ENCODE measurements at regions not wholly inside any gene's neighbourhood (a gene's known extent, or its start where the extent isn't known, plus 50 kb on each side); places are given as distances from the start of the nearest gene placed in this dataset.

DNA sequence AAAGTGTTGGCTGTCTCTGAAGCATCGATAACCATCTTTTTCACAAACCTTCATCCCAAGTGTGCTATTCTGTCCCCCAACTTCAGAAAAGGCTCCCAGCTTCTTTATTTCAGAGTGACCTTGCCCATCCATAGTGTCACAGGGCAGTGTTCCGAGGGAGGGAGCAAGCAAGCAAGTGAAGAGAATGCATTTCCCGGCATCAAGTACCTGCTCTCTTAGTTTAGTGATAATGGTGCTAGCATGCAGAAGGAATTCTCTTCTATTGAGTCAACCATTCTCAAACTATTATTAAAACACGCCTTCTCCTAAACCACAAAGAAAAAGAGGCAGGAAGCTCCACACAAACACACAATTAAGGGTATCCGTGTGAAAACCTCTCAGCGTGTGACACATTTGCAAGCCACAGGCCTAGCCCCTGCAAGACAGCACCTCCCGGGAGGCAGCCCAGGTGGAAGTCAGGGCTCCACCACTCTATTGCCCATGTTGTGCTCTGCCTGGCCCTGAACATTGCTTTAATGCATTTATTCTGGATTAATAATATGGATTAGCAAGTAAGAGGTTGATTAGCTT lies 504.9 kb downstream of the GALR1 start:
- ATAC-seq, result no peak
- intact Hi-C loops (cut with DNase I, micrococcal nuclease), result no loop called here
- Histone ChIP-seq H3K9me3 (no peaks in the 10 kb centered on the region), H3K4me3 (no peak overlapping the region), H3K4me1 (ENCODE audit: low read depth) (no peaks in the 10 kb centered on the region), H3K36me3 (ENCODE audit: low read depth) (no peaks in the 10 kb centered on the region)
- TF ChIP-seq, protein P1, sequence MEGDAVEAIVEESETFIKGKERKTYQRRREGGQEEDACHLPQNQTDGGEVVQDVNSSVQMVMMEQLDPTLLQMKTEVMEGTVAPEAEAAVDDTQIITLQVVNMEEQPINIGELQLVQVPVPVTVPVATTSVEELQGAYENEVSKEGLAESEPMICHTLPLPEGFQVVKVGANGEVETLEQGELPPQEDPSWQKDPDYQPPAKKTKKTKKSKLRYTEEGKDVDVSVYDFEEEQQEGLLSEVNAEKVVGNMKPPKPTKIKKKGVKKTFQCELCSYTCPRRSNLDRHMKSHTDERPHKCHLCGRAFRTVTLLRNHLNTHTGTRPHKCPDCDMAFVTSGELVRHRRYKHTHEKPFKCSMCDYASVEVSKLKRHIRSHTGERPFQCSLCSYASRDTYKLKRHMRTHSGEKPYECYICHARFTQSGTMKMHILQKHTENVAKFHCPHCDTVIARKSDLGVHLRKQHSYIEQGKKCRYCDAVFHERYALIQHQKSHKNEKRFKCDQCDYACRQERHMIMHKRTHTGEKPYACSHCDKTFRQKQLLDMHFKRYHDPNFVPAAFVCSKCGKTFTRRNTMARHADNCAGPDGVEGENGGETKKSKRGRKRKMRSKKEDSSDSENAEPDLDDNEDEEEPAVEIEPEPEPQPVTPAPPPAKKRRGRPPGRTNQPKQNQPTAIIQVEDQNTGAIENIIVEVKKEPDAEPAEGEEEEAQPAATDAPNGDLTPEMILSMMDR (IDR thresholded peaks at IDR 0.05), result no peak
- no peak for DNase-seq

DNA sequence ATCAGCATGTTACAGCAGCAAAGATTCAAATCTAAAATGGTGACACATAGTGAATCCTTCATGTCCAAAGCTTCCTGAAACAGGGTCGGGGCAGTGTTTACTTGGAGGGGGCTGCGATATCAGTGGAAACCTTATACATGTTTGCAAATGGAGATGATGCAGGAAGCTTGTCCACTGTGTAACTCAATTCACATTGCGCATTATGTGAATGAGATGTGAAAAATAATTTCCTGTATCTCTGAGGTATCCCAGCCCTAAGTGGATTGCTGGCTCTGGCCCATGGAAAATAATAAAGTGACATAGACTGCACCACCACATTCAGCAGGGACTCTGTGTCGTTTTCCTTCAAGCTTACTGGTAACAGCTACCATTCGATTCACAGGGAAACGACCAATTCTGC lies 505.5 kb downstream of the GALR1 start:
- no peaks in the 10 kb centered on the region for H3K4me1 ChIP-seq (ENCODE audit: low read depth)
- H3K9me3 ChIP-seq, result no peaks in the 10 kb centered on the region
- intact Hi-C loops (cut with DNase I, micrococcal nuclease), result no loop called here
- H3K36me3 ChIP-seq (ENCODE audit: low read depth), result no peaks in the 10 kb centered on the region
- DNase-seq (no peak), ATAC-seq (no peak)
- H3K4me3 ChIP-seq, result no peak overlapping the region
- TF ChIP-seq, protein P1 (IDR thresholded peaks at IDR 0.05), result no peak

DNA sequence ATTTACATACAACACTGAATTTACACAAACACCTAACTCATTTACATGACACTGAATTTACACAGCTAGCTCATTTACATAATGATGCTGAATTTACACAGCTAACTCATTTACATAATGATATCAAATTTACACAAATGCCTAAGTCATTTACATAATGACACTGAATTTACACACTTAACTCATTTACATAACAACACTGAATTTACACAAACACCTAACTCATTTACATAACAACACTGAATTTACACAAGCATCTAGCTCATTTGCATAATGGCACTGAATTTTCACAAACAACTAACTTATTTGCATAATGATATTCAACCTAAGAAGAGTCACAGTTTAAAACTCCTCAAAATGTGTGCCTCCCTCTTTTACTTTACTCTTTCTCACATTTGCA lies 511.7 kb downstream of the GALR1 start:
- no peak overlapping the region for H3K4me3 ChIP-seq
- ATAC-seq (no peak), DNase-seq (no peak)
- no peaks in the 10 kb centered on the region for H3K36me3 ChIP-seq (ENCODE audit: low read depth)
- no peaks in the 10 kb centered on the region for H3K4me1 ChIP-seq (ENCODE audit: low read depth)
- no peaks in the 10 kb centered on the region for H3K9me3 ChIP-seq
- TF ChIP-seq, protein P1 (IDR thresholded peaks at IDR 0.05), result no peak
- intact Hi-C loops (cut with DNase I, micrococcal nuclease), result no loop called here

DNA sequence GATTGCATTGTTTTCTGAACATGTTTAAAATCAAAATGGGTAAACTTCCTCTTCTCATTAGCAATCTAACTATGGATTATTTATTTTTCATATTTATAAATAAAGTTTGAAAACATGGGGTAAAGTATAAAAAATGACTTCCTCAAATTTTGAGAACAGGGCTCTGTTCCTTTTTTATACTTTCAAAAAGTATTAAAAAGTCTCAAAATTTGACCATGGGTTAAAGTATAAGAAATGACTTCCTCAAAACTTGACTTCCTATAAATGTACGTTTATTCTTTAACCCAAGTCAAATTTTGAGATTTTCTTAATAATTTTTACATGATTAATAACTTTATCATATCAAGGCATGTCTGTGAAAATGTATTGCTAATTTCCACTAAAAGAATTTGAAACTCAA lies 512.4 kb downstream of the GALR1 start:
- no peaks in the 10 kb centered on the region for H3K36me3 ChIP-seq (ENCODE audit: low read depth)
- H3K9me3 ChIP-seq, result no peaks in the 10 kb centered on the region
- intact Hi-C loops (cut with DNase I, micrococcal nuclease), result no loop called here
- DNase-seq (no peak), ATAC-seq (no peak)
- TF ChIP-seq, protein P1 (IDR thresholded peaks at IDR 0.05), result no peak
- no peaks in the 10 kb centered on the region for H3K4me1 ChIP-seq (ENCODE audit: low read depth)
- no peak overlapping the region for H3K4me3 ChIP-seq

DNA sequence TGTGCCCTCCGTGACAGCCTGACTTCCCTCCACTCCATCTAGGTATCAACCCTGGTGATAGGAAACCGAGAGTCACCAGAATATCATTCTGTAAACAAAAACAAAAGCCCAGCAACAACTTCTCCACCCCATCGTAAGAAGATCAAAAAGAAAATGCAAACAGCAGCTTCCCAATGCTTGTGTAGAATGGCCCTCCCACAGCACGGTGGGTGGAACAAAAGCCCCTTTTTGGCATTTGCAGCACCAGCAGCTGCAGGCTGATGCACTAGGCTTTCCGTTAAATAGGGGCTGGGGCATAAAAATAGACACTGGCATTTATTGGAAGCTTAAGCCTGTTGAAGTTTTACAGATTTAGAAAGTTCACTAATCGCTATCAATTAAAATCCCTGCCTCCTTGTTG lies 513.0 kb downstream of the GALR1 start:
- H3K9me3 ChIP-seq, result no peaks in the 10 kb centered on the region
- no peaks in the 10 kb centered on the region for H3K36me3 ChIP-seq (ENCODE audit: low read depth)
- TF ChIP-seq, protein P1 (IDR thresholded peaks at IDR 0.05), result no peak
- ATAC-seq (no peak), DNase-seq (no peak)
- H3K4me1 ChIP-seq (ENCODE audit: low read depth), result no peaks in the 10 kb centered on the region
- intact Hi-C loops (cut with DNase I, micrococcal nuclease), result no loop called here
- no peak overlapping the region for H3K4me3 ChIP-seq
